GM23338 (cell line): ENCODE measurements at regions not wholly inside any gene's neighbourhood (a gene's known extent, or its start where the extent isn't known, plus 50 kb on each side); places are given as distances from the start of the nearest gene placed in this dataset.

Source experiments
- ATAC-seq: fragments of 200-7000 bp; cut with Tn5 transposase; 3 replicates; pipeline ENCODE4 v1.9.1; 2020
- DNase-seq: peaks from one replicate; pipeline ENCODE4 v3.0.0-alpha.2; 2015; ENCODE audit warnings: low spot score
- H2AFZ ChIP-seq: fragments of 200-600 bp; sonication (generic); 2 replicates; pipeline ENCODE4 v1.8.0; 2016; ENCODE audit warnings: antibody characterized with exemption, mild to moderate bottlenecking, moderate library complexity
- H3F3A ChIP-seq: fragments of 200-600 bp; sonication (generic); replicated peaks from 2 replicates; pipeline ENCODE4 v1.8.0; 2017; ENCODE audit warnings: antibody characterized with exemption, mixed run types, low read depth
- H3K27ac ChIP-seq: fragments of 200-600 bp; sonication (generic); 2 replicates; pipeline ENCODE4 v1.6.1; 2016; ENCODE audit warnings: low read depth
- H3K27me3 ChIP-seq: fragments of 200-600 bp; sonication (generic); 2 replicates; pipeline ENCODE4 v1.8.0; 2016; ENCODE audit warnings: mild to moderate bottlenecking, mixed run types, moderate library complexity; ENCODE audit not compliant: insufficient read depth
- H3K36me3 ChIP-seq: fragments of 200-600 bp; sonication (generic); 2 replicates; pipeline ENCODE4 v1.8.0; 2016; ENCODE audit warnings: mild to moderate bottlenecking; ENCODE audit not compliant: insufficient read depth
- H3K4me1 ChIP-seq: fragments of 200-600 bp; sonication (generic); 2 replicates; pipeline ENCODE4 v1.8.0; 2016; ENCODE audit warnings: mild to moderate bottlenecking, moderate library complexity; ENCODE audit not compliant: insufficient read depth
- H3K4me2 ChIP-seq: fragments of 200-600 bp; sonication (generic); 2 replicates; pipeline ENCODE4 v1.7.1; 2017; ENCODE audit warnings: mixed run types
- H3K4me3 ChIP-seq: fragments of 200-600 bp; sonication (generic); 2 replicates; pipeline ENCODE4 v1.6.1; 2016; ENCODE audit warnings: mixed run types
- H3K79me2 ChIP-seq: fragments of 200-600 bp; sonication (generic); replicated peaks from 2 replicates; pipeline ENCODE4 v1.8.0; 2017; ENCODE audit warnings: mild to moderate bottlenecking; ENCODE audit not compliant: insufficient read depth
- H3K9me2 ChIP-seq: fragments of 200-600 bp; sonication (generic); 2 replicates; pipeline ENCODE4 v1.8.0; 2017; ENCODE audit not compliant: insufficient read depth
- H4K20me1 ChIP-seq: fragments of 200-600 bp; sonication (generic); replicated peaks from 2 replicates; pipeline ENCODE4 v1.8.0; 2017; ENCODE audit warnings: mild to moderate bottlenecking; ENCODE audit not compliant: insufficient read depth
- H3K27ac Mint-ChIP-seq: 2 replicates; pipeline ENCODE4 v1.8.0; 2020; ENCODE audit warnings: inconsistent platforms, mild to moderate bottlenecking, moderate library complexity, mixed read lengths
- H3K27me3 Mint-ChIP-seq: 3 replicates; pipeline ENCODE4 v1.8.0; 2022; ENCODE audit warnings: low read depth, mild to moderate bottlenecking, moderate library complexity, mixed read lengths, inconsistent platforms; ENCODE audit not compliant: insufficient read depth, poor library complexity
- H3K36me3 Mint-ChIP-seq: 3 replicates; pipeline ENCODE4 v1.8.0; 2021; ENCODE audit warnings: low read depth, mild to moderate bottlenecking, inconsistent platforms, moderate library complexity, mixed read lengths
- H3K4me1 Mint-ChIP-seq: 3 replicates; pipeline ENCODE4 v1.8.0; 2020; ENCODE audit warnings: mild to moderate bottlenecking, inconsistent platforms, mixed read lengths
- H3K4me3 Mint-ChIP-seq: 3 replicates; pipeline ENCODE4 v1.8.0; 2021; ENCODE audit warnings: moderate library complexity, mild to moderate bottlenecking, inconsistent platforms, mixed read lengths
- H3K9me3 Mint-ChIP-seq: 3 replicates; pipeline ENCODE4 v1.8.0; 2020; ENCODE audit warnings: moderate library complexity, mild to moderate bottlenecking, inconsistent platforms, mixed read lengths
- CREB1 ChIP-seq: fragments of 250-450 bp; sonication (Bioruptor Pico); IDR thresholded peaks from 2 replicates; pipeline ENCODE4 v1.5.0; 2020; ENCODE audit warnings: low read depth, mild to moderate bottlenecking, moderate library complexity
- ETS1 ChIP-seq: IDR thresholded peaks from 2 replicates; pipeline ENCODE4 v1.6.1; 2016; ENCODE audit warnings: antibody characterized with exemption
- EZH2 ChIP-seq: fragments of 200-600 bp; sonication (generic); IDR thresholded peaks from one replicate; pipeline ENCODE4 v1.8.0; 2017; ENCODE audit warnings: antibody characterized with exemption, mild to moderate bottlenecking, low read depth; ENCODE audit not compliant: unreplicated experiment
- REST ChIP-seq: IDR thresholded peaks from one replicate; pipeline ENCODE4 v1.6.1; 2018; ENCODE audit warnings: antibody characterized with exemption; ENCODE audit not compliant: unreplicated experiment
- STAT1 ChIP-seq: IDR thresholded peaks from one replicate; pipeline ENCODE4 v1.6.1; 2016; ENCODE audit warnings: antibody characterized with exemption; ENCODE audit not compliant: unreplicated experiment
- ZNF331 ChIP-seq: fragments of 250-450 bp; sonication (Bioruptor Pico); IDR thresholded peaks from 2 replicates; pipeline ENCODE4 v1.5.0; 2020; ENCODE audit warnings: low read depth, mild to moderate bottlenecking, moderate library complexity
- TF ChIP-seq, protein P1 (sequence below): fragments of 250-450 bp; sonication (Bioruptor Pico); IDR thresholded peaks from 2 replicates; pipeline ENCODE4 v1.5.0; 2020; ENCODE audit warnings: mild to moderate bottlenecking, moderate library complexity

DNA sequence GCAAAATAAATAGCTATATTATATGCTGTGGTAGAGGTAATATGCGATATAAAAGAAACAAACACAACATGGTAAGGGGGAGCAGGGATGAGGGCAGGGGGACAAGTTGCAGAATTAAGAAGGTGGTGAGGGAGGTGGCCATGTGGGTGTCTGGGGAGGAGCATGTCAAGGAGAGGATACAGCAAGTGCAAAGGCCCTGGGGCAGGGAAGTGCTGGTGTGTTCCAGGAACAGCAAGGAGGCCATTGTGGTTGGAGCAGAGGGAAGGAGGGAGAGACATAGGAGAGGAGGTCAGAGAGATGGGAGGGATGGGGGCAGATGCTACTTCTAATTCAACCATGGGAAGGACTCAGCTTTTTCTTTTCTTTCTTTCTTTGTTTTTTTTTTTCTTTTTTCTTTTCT, 161.2 kb upstream of the IGSF21 start:
- no peak overlapping the region for H3K27ac Mint-ChIP-seq

DNA sequence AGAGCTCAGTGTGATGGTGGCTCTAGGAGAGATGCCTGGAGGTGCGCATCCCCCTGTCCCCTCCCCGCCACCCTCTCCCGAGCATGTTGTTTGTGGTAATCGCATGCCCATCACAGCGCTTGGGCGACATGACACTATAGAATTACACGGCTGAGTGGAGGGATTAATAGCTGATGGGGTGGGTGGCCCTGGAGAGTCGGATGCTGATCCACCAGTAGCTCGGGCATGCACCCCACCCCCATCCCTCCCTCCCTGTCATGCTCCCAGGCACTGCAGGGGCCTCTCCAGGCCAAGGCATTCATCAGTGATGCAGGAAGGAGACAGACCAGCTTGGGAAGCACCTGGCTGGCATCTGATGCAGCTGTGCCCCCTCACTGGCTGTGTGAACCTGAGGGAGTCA, 159.0 kb upstream of the IGSF21 start:
- H3K9me3 Mint-ChIP-seq = no peaks in the 10 kb centered on the region
- no peak for DNase-seq
- peaks cover 18% of the 10 kb centered on the region for H3K27me3 Mint-ChIP-seq

More for the DNA sequence above, 161.2 kb upstream of the IGSF21 start:
- ATAC-seq = no peak
- Histone ChIP-seq H3K36me3 (no peaks in the 10 kb centered on the region), H3F3A (no peaks in the 10 kb centered on the region), H3K27ac (no peak overlapping the region), H2AFZ (no peak overlapping the region), H4K20me1 (no peaks in the 10 kb centered on the region), H3K4me1 (no peaks in the 10 kb centered on the region), H3K4me2 (no peak overlapping the region), H3K4me3 (no peak overlapping the region), H3K9me2 (no peaks in the 10 kb centered on the region), H3K27me3 (no peaks in the 10 kb centered on the region), H3K79me2 (no peaks in the 10 kb centered on the region)
- H3K4me3 Mint-ChIP-seq = no peak overlapping the region
- no peak for TF ChIP-seq STAT1
- TF ChIP-seq ZNF331 (CRISPR knock-in tag) = no peak
- TF ChIP-seq ETS1 = no peak
- no peaks in the 10 kb centered on the region for H3K9me3 Mint-ChIP-seq
- no peak for DNase-seq
- peaks cover 3% of the 10 kb centered on the region; the same call in 2 of the 3 replicates for H3K4me1 Mint-ChIP-seq
- H3K27me3 Mint-ChIP-seq = peaks cover 14% of the 10 kb centered on the region
- no peaks in the 10 kb centered on the region for H3K36me3 Mint-ChIP-seq

More for the DNA sequence above, 159.0 kb upstream of the IGSF21 start:
- no peak overlapping the region for H3K27ac Mint-ChIP-seq
- H3K4me3 Mint-ChIP-seq = no peak overlapping the region
- Histone ChIP-seq H3K4me1 (no peaks in the 10 kb centered on the region), H2AFZ (no peak overlapping the region), H3K4me2 (no peak overlapping the region), H4K20me1 (no peaks in the 10 kb centered on the region), H3K9me2 (no peaks in the 10 kb centered on the region), H3K4me3 (no peak overlapping the region), H3K27me3 (no peaks in the 10 kb centered on the region), H3F3A (no peaks in the 10 kb centered on the region), H3K79me2 (no peaks in the 10 kb centered on the region), H3K36me3 (no peaks in the 10 kb centered on the region), H3K27ac (no peak overlapping the region)
- peak; percentile 64 for ATAC-seq
- no peak for TF ChIP-seq ETS1
- no peak for TF ChIP-seq EZH2
- TF ChIP-seq REST = no peak
- TF ChIP-seq CREB1 (CRISPR knock-in tag) = no peak
- TF ChIP-seq, protein P1, sequence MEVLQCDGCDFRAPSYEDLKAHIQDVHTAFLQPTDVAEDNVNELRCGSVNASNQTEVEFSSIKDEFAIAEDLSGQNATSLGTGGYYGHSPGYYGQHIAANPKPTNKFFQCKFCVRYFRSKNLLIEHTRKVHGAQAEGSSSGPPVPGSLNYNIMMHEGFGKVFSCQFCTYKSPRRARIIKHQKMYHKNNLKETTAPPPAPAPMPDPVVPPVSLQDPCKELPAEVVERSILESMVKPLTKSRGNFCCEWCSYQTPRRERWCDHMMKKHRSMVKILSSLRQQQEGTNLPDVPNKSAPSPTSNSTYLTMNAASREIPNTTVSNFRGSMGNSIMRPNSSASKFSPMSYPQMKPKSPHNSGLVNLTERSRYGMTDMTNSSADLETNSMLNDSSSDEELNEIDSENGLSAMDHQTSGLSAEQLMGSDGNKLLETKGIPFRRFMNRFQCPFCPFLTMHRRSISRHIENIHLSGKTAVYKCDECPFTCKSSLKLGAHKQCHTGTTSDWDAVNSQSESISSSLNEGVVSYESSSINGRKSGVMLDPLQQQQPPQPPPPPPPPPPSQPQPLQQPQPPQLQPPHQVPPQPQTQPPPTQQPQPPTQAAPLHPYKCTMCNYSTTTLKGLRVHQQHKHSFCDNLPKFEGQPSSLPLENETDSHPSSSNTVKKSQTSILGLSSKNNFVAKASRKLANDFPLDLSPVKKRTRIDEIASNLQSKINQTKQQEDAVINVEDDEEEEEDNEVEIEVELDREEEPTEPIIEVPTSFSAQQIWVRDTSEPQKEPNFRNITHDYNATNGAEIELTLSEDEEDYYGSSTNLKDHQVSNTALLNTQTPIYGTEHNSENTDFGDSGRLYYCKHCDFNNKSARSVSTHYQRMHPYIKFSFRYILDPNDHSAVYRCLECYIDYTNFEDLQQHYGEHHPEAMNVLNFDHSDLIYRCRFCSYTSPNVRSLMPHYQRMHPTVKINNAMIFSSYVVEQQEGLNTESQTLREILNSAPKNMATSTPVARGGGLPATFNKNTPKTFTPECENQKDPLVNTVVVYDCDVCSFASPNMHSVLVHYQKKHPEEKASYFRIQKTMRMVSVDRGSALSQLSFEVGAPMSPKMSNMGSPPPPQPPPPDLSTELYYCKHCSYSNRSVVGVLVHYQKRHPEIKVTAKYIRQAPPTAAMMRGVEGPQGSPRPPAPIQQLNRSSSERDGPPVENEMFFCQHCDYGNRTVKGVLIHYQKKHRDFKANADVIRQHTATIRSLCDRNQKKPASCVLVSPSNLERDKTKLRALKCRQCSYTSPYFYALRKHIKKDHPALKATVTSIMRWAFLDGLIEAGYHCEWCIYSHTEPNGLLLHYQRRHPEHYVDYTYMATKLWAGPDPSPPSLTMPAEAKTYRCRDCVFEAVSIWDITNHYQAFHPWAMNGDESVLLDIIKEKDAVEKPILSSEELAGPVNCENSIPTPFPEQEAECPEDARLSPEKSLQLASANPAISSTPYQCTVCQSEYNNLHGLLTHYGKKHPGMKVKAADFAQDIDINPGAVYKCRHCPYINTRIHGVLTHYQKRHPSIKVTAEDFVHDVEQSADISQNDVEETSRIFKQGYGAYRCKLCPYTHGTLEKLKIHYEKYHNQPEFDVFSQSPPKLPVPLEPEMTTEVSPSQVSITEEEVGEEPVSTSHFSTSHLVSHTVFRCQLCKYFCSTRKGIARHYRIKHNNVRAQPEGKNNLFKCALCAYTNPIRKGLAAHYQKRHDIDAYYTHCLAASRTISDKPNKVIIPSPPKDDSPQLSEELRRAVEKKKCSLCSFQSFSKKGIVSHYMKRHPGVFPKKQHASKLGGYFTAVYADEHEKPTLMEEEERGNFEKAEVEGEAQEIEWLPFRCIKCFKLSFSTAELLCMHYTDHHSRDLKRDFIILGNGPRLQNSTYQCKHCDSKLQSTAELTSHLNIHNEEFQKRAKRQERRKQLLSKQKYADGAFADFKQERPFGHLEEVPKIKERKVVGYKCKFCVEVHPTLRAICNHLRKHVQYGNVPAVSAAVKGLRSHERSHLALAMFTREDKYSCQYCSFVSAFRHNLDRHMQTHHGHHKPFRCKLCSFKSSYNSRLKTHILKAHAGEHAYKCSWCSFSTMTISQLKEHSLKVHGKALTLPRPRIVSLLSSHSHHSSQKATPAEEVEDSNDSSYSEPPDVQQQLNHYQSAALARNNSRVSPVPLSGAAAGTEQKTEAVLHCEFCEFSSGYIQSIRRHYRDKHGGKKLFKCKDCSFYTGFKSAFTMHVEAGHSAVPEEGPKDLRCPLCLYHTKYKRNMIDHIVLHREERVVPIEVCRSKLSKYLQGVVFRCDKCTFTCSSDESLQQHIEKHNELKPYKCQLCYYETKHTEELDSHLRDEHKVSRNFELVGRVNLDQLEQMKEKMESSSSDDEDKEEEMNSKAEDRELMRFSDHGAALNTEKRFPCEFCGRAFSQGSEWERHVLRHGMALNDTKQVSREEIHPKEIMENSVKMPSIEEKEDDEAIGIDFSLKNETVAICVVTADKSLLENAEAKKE (CRISPR knock-in tag) = no peak
- H3K36me3 Mint-ChIP-seq = no peaks in the 10 kb centered on the region
- peaks cover 3% of the 10 kb centered on the region; the same call in 2 of the 3 replicates for H3K4me1 Mint-ChIP-seq
